ENCODE measurements at regions not wholly inside any gene's neighbourhood (a gene's known extent, or its start where the extent isn't known, plus 50 kb on each side); places are given as distances from the start of the nearest gene placed in this dataset.

- intact Hi-C loops (cut with micrococcal nuclease; ENCODE audit: unreplicated experiment) (no loop called here), in situ Hi-C loops (cut with MboI) (no loop called here)
- Histone ChIP-seq H3K4me2 (ENCODE audit: control insufficient read depth, insufficient read depth) (no peak overlapping the region), H3K27me3 (replicated peaks in 1 of 2; ENCODE audit: control insufficient read depth in 2 of 2, insufficient read depth in 2 of 2, low read length in 1 of 2) (no peaks in the 10 kb centered on the region), H3K4me1 (ENCODE audit: control insufficient read depth, insufficient read depth, low read length) (no peaks in the 10 kb centered on the region), H3K9me3 (replicated peaks; ENCODE audit: control insufficient read depth, insufficient read depth, low read length) (no peaks in the 10 kb centered on the region), H3K4me3 (no peak overlapping the region), H3K79me2 (ENCODE audit: control insufficient read depth, insufficient read depth, low read length) (no peaks in the 10 kb centered on the region), H3K27ac (ENCODE audit: control insufficient read depth, insufficient read depth) (no peak overlapping the region), H3K9ac (ENCODE audit: control insufficient read depth, insufficient read depth, low read length) (no peak overlapping the region), H3K36me3 (ENCODE audit: control insufficient read depth in 2 of 2, insufficient read depth in 2 of 2, low read length in 1 of 2) (no peaks in the 10 kb centered on the region), H4K20me1 (ENCODE audit: control insufficient read depth, insufficient read depth) (no peaks in the 10 kb centered on the region), H2AFZ (ENCODE audit: control insufficient read depth, low read depth, low read length) (no peak overlapping the region)
- ChIA-PET CTCF (interaction anchor here (0.5 kb wide), 1 partner anchor 296 kb away, joined by 3 read pairs; no protein-coding TSS in a partner anchor), RAD21 (ENCODE audit: unreplicated experiment) (interaction anchor here (0.7 kb wide), 1 partner anchor 9 kb away, joined by 3 read pairs; no protein-coding TSS in a partner anchor), SMC1A (ENCODE audit: uncharacterized antibody, unreplicated experiment) (interaction anchor here (1.4 kb wide), 1 partner anchor 31 kb away, joined by 4 read pairs; no protein-coding TSS in a partner anchor), POLR2A (no interaction called here)
- ATAC-seq, result no peak
- TF ChIP-seq IKZF1 (conservative IDR thresholded peaks at IDR 0.05), result no peak
- no peak for TF ChIP-seq NRF1 (conservative IDR thresholded peaks at IDR 0.05; ENCODE audit: low read depth, low read length)
- no peak for TF ChIP-seq SUZ12 (IDR thresholded peaks at IDR 0.05; ENCODE audit: unreplicated experiment)
- no peak for TF ChIP-seq HDGF (IDR thresholded peaks at IDR 0.05)
- no peak for TF ChIP-seq USF1 (IDR thresholded peaks at IDR 0.05; ENCODE audit: borderline replicate concordance, extremely low read length, insufficient read depth, low read depth, low read length)
- no peak for DNase-seq (ENCODE audit: low read depth, low spot score)
- no TSS peak for BruUV-seq (replicated peaks)
- FAIRE-seq, result no peak
Measured at GRCh38 chr2:52416340-52416739, 1351.3 kb upstream of the CHAC2 start.

- ChIA-PET RAD21 (ENCODE audit: unreplicated experiment) (interaction anchor here (0.7 kb wide), 1 partner anchor 36 kb away, joined by 3 read pairs; no protein-coding TSS in a partner anchor), SMC1A (ENCODE audit: uncharacterized antibody, unreplicated experiment) (no interaction called here), POLR2A (no interaction called here), CTCF (interaction anchor here (0.8 kb wide), 1 partner anchor 10 kb away, joined by 3 read pairs; no protein-coding TSS in a partner anchor)
- H3K9ac ChIP-seq (ENCODE audit: control insufficient read depth, insufficient read depth, low read length), result no peak overlapping the region
- FAIRE-seq (no peak), DNase-seq (ENCODE audit: low read depth, low spot score) (no peak), ATAC-seq (no peak)
- 18% methylated on average over 3 of the region's 3 CpGs for WGBS (ENCODE audit: insufficient coverage, insufficient replicate concordance, low lambda C conversion rate, missing lambda C conversion rate)
- in situ Hi-C loops (cut with MboI), result no loop called here
- H2AFZ ChIP-seq (ENCODE audit: control insufficient read depth, low read depth, low read length), result no peak overlapping the region
- no peaks in the 10 kb centered on the region for H3K4me1 ChIP-seq (ENCODE audit: control insufficient read depth, insufficient read depth, low read length)
- H3K4me2 ChIP-seq (ENCODE audit: control insufficient read depth, insufficient read depth), result no peak overlapping the region
- intact Hi-C loops (cut with micrococcal nuclease; ENCODE audit: unreplicated experiment), result no loop called here
- H3K4me3 ChIP-seq, result no peak overlapping the region
- no peaks in the 10 kb centered on the region for H3K36me3 ChIP-seq (ENCODE audit: control insufficient read depth in 2 of 2, insufficient read depth in 2 of 2, low read length in 1 of 2)
- no peaks in the 10 kb centered on the region for H4K20me1 ChIP-seq (ENCODE audit: control insufficient read depth, insufficient read depth)
- H3K9me3 ChIP-seq (replicated peaks; ENCODE audit: control insufficient read depth, insufficient read depth, low read length), result no peaks in the 10 kb centered on the region
- no peak overlapping the region for H3K27ac ChIP-seq (ENCODE audit: control insufficient read depth, insufficient read depth)
- no peaks in the 10 kb centered on the region for H3K79me2 ChIP-seq (ENCODE audit: control insufficient read depth, insufficient read depth, low read length)
- H3K27me3 ChIP-seq (replicated peaks in 1 of 2; ENCODE audit: control insufficient read depth in 2 of 2, insufficient read depth in 2 of 2, low read length in 1 of 2), result no peaks in the 10 kb centered on the region
- no TSS peak for BruUV-seq (replicated peaks)
- TF ChIP-seq ATF7 (IDR thresholded peaks at IDR 0.05; ENCODE audit: low read depth) (no peak), NFYA (IDR thresholded peaks at IDR 0.05; ENCODE audit: borderline replicate concordance, low read depth, low read length) (no peak), MTA2 (IDR thresholded peaks at IDR 0.05; ENCODE audit: low read depth) (no peak), MEF2A (IDR thresholded peaks at IDR 0.05; ENCODE audit: insufficient read depth, low read depth, low read length) (no peak), RAD21 (IDR thresholded peaks at IDR 0.05; ENCODE audit: insufficient read depth, low read depth, low read length) (no peak), RUNX3 (IDR thresholded peaks at IDR 0.05; ENCODE audit: low read length) (no peak), KAT2A (conservative IDR thresholded peaks at IDR 0.05; ENCODE audit: control insufficient read depth, low read depth, low read length) (no peak), HSF1 (IDR thresholded peaks at IDR 0.05; ENCODE audit: low read depth, low read length) (no peak), SUZ12 (IDR thresholded peaks at IDR 0.05; ENCODE audit: unreplicated experiment) (no peak), STAT1 (conservative IDR thresholded peaks at IDR 0.05) (no peak), POLR2A (IDR thresholded peaks at IDR 0.05; ENCODE audit: low read depth, low read length) (no peak)
Measured at GRCh38 chr2:52414561-52415295, 1352.9 kb upstream of the CHAC2 start.
